NCI-H510A (cell line): ENCODE measurements at regions not wholly inside any gene's neighbourhood (a gene's known extent, or its start where the extent isn't known, plus 50 kb on each side); places are given as distances from the start of the nearest gene placed in this dataset.
"Not testable (repeated sequence)": the region's sequence is repeated elsewhere in the genome, so short reads cannot be mapped to it uniquely, and the experiment has no call there.

Experiments
- DNase-seq: peaks from one replicate; lab custom pipeline; 2025; lab: John Stamatoyannopoulos, UW

DNA sequence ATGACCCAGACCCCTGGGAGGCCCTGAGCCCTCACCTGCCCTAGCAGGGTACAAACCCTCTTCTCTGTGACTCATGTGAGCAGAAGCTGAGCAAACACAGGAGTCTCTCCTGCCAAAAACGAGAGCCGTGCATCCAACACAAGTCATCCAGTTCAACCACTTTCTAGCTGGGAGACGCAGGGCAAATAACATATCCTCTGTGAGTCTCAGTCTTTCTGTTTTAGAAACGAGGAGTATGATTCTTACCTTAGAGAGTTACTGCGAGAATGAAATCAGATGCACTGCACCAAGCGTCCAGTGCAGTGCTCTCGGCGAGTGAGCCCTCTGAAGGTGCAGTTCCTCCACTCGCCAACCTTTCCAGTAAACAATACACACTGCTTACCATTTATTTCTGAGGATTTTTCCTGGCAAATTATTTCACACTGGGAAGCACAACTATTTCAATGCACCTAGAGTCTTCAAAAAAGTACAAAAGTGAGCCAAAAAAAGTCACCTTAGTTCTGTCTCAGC lies 331.8 kb upstream of the MYT1L start:
- DNase-seq, result peak; percentile 74

DNA sequence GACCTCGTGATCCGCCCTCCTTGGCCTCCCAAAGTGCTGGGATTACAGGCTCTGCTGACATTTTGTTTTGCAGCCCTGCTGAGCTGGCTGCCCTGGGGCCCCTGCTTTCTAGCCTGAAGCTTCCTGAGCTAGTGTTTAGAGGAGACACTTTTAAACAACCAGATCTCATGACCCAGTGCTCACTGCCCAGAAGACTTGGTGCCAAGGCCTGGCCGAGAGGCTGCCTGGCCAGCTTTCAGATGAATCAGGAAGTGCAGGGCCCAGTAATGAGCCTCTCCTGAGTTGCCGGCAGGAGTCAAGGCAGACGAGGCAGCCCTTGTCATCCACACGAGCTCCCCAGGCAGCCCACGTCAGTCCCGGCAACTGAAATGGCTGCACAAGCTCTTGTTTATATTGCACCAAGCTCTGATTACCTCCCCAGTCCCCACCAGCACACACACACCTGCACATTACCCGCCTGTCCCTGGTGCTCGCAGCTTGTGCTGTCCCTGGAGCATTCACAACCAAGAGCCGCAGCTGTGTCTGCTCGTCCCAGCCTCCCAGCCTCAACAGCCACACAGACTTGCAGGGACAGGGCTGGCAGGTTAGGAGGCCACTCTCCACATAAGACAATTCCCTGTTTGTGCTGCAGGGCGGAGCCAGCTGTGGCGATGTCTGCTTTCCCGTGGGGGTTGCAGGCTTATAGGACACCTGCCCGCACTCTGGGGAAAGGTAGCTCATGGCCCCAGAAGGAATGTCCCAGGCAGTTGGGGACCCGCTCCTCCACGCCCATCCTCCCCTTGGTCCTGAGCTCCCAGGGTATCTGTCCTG lies 331.2 kb upstream of the MYT1L start:
- peak; percentile 74 for DNase-seq

DNA sequence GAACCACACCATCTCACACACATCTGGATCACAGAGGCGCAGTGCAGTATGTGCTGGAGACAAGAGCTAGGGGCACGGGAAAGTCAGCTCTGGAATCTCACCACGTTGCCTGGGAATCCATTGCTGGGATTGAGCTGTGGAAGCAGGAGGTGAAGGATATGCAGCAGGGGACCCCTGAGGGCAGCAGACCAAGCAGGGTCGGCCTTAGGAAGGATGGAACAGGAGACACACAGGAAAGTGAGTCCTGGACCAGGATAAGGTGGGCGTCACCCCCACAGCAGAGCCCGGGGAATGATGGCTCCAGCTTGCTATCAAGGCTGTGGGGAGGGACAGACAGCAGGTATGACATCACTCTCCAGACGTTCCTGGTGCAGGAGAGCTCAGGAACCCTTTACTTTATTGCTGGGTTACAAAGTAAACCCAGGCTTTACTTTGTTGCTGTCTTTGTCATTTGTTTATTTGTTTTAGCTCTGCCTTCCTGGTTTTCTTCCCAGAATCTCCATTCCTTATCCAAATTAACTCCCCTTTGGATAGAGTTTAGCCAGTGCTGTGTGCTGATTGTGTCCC lies 329.8 kb upstream of the MYT1L start:
- no peak for DNase-seq

DNA sequence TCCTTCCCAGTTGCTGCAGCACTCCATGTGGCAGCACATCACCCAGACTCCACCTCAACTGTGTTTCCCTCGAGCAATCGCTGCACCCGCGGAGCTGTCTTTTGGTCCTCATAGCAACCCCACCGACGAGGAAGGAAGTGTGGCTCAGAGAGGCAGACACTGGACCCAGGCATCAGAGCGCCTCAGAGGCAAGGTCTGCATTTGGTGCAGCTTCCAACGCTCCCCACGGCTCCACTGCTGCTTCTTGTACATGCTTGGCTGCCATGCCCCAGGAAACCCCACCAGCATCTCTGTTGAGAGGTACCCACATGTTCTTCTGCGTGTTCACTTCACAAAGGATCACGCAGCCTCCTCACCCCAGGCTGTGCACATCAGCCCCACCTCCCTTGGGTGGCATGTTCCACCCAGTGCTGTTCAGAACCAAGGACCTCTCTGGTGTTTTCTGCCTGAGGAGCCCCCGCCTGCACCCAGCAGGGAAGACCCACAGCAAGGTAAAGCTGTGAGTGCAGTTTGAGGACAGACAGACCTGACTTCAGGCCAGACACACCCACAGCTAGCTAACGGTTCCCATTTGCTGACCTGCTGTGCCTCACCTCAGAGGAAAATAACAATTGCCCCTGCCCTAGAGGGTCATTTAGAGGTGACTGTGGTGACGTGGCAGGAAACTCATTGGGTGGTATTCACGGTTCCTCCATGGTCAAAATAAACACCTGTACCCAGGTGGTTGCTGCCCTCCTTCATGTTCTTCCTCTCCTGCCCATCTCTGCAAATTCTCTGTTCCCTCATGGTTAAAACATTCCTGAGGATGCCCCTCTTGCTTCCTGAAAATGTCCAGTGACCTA lies 326.3 kb upstream of the MYT1L start:
- no peak for DNase-seq

DNA sequence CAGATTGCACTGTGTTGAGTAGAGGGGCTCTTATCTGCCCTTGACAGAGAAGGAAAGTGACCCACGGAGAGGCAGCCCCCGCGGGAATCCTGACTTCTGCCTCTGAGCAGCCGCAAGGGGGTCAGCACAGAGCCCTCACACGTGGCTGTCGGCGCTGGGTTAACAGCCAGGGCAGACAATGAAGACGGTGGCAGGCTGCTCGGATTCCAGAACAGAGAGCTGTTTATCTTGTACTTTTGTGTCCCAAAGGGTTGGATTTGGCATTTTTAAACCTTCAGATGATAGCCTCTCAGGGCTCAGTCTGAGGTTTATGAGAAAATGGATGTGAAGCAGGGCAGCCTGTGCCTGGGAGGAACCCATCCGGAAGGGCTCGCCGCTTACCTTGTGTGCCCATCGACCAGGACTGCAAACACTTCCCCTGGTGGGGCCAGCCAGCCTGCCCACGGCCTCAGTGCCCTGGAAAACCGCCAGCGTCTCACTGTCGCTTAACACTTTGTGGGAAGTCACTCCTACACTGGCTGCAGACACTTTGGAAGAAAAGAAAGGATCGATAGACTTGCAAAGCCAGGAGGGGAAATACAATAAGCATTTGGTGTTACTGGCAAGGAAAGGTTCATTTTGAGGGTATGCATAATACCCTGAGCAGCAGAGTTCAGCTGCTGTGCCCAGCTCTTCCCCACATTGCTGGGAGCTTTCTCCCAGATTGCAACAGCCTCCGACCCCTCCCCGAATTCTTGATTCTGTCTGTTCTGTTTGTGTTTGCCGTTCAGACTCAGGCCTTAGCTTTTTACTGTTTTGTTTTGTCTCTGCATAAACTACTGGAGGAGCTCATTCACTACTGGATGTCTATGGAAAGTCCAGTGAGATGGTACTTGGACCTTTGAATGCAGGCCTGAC lies 325.3 kb upstream of the MYT1L start:
- no peak for DNase-seq

DNA sequence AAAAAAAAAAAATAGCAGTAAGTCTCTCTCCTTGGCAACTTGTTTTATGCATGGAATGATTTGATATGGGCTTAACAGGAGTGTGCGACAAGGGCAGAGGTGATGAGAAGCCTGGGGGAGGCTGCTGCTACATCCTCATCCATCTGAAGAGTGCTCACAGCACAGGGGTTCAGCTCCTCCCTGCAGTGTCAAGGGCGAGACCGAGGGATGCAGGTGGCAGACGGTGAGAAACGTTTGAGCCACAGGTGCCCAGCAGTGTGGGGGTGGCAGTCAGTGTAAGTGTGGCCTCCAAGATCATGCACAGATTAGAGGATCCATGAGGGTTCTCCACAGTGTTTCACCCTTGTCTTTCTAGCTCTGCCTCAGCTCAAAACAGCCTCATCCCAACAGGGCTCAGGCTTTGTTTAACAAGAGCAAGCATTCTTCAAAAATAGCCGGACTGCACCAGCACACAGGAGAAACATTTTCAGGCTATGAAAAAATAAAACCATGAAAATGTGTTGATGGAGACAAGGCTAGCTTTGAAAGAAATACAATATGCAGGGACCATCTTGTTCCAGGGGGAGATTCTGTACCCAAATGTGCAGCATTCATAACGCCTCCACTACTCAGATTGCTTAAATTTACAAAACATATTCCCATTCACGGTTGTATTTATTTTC lies 324.5 kb upstream of the MYT1L start:
- peak; percentile 52 for DNase-seq

DNA sequence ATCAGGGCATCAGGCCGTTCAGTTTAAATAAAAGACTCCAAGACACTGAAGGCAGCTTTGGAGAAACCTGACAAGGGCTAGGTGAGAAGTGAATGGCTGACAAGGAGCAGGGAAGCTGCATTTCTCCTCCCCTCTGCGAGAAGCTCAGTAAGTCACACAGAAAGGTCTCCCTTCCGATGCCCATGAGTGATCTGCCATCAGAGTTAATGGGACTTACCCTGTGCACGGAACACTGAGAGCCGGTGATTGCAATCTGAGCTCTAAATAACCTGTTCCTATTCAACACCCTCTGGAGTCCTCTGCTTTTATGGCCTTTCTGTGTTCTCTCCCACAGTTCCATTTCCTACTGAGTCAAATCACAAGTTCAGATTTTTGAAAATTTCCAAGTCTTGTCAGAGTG lies 322.2 kb upstream of the MYT1L start:
- DNase-seq, result no peak

DNA sequence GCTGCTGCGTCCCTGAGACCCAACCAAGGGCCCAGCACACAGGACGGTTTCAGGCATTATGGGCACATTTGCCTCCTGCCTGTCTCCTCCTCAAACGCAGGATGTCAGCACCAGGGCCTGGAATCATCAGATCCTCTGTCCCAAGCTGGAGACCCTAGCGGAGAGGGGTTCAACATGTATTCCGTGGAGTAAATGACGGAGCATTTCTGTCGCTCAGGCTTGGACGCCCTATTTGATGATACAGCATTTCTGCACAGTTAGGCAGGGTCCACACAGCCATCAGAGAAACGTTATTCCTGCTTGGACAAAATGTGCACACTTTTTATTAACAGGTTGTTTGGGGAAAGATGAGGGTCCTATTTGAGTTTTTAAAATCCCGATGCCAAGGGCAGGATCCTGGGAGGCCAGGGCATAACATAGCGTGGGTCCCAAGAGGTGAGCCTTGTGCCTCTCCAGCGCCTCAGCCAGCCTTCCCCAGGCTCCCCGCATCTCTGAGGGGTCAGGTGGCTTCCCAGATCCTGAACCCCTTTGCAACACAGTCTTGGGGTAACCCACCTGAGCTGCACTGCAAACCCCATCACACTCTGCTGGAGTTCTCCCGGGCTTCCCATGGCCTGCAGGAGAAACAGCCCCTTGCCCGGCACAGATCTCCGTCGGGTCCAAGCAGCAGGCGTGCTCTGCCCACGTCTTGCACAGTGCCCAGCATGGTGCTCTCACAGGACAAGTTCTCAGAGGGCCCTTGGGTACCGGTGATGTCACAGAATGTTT lies 319.7 kb upstream of the MYT1L start:
- no peak for DNase-seq

DNA sequence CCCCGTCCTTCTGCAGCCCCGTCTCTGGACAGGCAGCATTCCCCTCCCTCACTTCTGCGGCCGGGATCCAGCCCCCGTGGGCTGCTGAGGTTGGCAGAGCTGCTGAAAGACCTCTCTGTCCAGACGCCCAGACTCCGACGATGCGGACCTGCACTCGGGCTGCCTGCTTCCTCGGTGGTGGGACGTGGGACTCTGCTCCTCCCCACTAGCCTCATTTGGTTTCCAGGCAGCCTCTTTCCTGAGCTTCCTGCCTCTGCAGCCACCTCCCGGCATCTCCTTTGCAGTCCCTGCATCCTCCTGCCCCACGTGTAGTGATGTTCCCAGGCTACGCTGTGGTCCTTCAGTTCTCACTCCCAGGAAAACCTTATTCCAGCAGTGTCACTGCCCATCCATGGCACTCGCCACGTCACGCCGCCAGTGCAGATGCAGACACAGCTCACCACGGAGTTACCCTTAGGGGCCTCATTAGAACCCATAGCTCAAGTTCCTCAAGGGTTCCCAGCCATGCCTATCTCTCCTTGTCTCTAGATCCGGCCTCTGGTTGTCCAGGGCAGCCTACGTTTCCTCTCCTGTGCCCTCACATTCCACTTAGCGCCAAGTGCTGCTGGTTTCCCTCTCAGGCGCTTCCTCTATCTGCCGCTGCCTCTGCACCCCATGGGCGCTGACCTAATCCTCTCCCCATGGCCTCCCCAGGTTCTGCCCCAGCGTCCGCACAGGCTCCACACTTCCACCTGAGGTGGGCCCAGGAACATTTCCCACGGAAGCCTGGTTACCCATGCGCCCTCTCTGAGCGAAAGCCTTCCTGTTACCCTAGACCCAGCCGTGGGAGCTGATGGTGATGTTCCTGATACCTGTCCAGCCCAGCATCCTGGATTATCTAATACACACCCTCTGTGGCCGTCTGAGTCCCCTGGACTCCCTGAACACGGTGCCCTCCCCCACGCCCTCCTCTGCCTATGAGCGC lies 318.3 kb upstream of the MYT1L start:
- no peak for DNase-seq

DNA sequence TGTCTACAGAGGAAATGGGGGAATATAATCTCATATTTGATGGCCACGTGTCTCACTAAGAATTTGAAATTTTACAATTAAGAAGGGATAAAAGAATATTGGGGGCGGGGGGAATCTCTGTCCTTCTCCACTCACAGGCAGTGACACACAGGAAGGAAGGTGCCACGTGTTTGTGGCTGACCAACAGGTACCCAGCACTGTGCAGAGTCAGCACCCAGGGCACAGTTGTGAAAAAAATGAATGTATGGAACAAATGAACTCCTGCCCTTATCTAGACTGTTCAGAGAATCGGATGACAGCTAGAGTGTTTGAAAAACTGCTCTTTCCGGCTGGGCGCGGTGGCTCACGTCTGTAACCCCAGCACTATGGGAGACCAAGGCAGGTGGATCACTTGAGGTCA lies 317.0 kb upstream of the MYT1L start:
- DNase-seq, result no peak

DNA sequence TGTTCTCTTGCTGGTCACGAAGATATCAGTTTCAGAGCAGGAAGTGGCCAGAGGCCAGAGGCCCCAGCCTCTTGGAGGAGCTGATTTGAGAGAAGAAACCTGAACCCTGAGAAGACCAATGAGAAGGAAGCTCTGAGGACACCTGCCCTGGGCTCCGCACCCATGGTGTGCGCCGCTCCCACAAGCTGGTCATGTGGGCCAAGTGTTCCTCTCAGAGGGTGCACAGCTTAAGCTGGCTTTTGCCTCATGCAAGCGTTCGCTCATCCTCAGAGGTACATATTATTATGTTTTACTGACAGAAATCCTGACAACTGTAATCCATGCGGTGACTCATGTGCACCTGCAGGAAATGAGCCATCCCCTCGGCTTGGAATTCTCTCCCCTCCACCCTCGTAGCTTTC lies 316.1 kb upstream of the MYT1L start:
- peak; percentile 44 for DNase-seq

DNA sequence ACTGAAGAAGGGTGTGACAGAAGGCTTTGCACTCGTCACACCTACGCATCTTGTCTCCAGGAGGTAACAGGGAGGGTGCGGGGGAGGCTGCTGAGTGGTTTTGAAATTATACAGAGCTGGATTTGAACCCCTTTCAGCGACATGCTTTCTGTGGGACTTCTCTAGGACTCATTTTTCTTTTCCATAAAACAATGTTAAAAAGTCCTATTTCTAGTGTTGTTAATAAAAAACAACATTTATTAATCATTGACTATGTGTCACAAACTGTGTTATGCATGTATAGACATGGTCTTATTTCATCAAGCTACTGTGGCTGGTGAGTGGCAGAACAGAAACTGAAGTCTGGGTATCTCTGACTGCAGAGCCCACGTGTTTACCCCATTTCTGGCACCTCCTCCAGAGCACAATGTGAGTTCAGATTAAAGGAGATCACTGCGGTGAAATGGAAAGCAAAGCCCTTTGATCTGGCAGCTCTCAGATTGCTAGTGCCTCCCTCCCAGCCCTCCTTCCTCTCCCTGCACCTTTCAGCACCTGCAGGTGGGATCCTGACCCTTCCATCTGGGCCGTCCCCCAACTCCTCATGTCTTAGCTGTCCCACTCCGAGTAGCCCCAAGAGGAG lies 315.5 kb upstream of the MYT1L start:
- peak; percentile 41 for DNase-seq

DNA sequence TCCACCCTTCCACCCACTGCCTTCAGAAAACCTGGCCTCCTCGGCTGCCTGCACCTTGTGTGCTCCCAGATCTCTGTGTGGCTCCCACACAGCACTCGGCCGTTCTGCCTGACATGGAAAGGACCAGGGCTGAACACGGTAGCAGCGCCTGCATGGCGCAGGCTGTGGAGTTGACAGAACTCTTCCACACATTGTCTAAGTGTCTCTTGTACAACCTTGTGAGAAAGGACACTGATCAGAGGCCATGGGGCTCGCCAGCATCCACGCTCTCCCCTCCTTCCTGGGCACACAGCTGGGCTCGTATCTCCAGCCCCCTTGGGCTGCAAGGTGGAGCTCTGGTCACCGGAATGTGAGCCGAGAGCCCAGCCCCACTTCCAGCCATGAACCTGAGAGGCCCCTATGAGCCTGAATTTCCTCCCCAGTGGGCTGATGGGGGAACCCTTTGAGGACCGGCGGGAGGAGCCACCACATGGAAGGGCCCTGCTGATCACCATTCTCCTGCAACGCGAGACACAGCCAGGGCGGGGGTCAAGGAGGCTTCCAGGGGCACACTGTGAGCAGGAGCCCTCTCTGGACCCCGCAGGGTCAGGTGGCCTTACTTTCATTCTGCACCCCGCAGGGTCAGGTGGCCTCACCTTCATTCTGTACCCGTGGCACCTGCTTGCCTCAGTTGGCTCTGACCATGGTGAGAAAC lies 314.2 kb upstream of the MYT1L start:
- DNase-seq, result no peak

DNA sequence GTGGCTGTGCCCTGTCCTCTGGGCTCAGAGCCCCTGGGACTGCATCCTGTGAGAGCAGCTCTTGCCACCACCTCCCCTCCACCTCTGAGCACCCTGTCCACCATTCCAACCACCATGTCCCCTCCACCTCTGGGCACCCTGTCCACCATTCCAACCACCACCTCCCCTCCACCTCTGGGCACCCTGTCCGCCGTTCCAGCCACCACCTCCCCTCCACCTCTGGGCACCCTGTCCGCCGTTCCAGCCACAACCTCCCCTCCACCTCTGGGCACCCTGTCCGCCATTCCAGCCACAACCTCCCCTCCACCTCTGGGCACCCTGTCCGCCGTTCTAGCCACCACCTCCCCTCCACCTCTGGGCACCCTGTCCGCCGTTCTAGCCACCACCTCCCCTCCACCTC lies 313.7 kb upstream of the MYT1L start:
- DNase-seq, result not testable (repeated sequence)

DNA sequence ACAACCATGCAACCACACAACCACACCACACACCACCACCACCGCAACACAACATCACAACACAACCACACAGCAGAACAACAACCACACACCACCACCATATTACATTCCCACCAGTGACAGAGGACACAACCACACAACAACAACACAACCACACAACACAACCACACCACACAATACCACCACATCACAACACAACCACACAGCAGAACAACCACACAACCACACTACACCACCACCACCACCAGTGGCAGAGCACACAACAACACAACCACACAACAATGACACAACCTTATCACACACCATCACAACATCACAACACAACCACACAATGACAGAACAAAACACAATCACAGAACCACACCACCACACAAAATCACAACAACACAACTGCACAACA lies 313.0 kb upstream of the MYT1L start:
- no peak for DNase-seq

DNA sequence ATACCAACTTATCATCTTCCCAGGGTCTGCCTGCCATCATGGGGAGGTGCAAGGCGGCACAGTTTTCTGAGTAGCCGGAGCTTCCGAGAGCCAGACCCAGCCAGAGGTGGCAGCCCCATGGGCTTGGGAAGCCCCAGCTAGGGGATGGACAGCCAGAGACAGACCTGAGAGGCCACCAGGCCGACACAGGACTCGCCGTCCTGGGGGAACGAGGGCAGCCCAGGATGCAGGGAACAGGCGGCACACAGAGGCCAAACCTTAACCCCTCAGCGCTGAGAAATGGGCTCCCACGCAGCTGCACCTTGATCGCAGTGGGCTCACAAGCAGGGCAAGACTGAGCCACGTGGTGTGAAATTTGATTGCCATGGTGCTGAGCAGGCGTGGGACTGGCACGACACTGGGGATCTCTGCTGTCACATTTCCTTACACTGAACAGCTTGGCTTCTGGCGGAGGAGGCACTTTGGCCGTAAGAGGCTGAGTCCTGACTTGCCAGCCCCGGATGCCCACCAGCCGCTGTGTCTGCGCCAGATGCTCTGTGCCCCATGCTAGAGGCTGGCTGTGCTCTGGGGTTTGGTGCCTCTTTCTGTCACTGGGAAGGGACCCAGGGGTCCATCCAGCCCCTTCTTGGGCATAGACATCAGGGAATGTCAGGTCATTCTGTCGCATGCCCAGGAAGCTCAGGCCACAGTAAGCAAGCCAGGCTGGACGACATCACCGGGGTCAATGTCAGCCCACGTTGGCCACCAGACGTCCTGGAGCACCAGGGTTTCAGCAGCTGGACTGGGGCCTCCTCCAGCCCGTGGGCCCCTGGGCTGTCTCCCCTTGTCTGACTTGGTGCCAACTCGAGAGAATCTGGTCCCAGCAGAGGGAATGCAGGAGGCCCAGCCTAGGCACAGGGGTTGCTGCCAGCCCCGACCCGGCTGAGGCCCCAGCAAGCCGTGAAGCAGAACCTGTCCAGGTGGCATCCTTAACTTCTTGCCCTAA lies 312.1 kb upstream of the MYT1L start:
- no peak for DNase-seq
